Body of pancreas (tissue), 4 donors: ENCODE measurements at regions not wholly inside any gene's neighbourhood (a gene's known extent, or its start where the extent isn't known, plus 50 kb on each side); places are given as distances from the start of the nearest gene placed in this dataset.

Experiments
- ATAC-seq: fragments of 150-250 bp; one replicate; pipeline ENCODE4 v1.9.1; 2016
- DNase-seq, 4 donors: peaks; one replicate each; pipeline ENCODE4 v3.0.0-alpha.2; 2019
- H3K27ac ChIP-seq, 4 donors: fragments of 200-600 bp; sonication (generic); 1 replicate in 3 of 4; 2 replicates in 1 of 4; pipeline versions ENCODE4 v1.5.1 to v1.6.1; 2016 to 2019; ENCODE audit warnings: mild to moderate bottlenecking in 1 of 4, mixed read lengths in 1 of 4, moderate library complexity in 1 of 4
- H3K27me3 ChIP-seq, 2 donors: fragments of 200-600 bp; sonication (generic); one replicate each; pipeline ENCODE4 v1.6.0; 2016; ENCODE audit warnings: mild to moderate bottlenecking in 1 of 2
- H3K36me3 ChIP-seq, 2 donors: fragments of 200-600 bp; sonication (generic); replicated peaks in 1 of 2; 2 replicates each; pipeline ENCODE4 v1.5.1; 2016; ENCODE audit warnings: low read depth in 2 of 2; ENCODE audit not compliant: insufficient read depth in 1 of 2
- H3K4me1 ChIP-seq: fragments of 200-600 bp; sonication (generic); one replicate; pipeline ENCODE4 v1.6.0; 2016
- H3K4me3 ChIP-seq, 2 donors: fragments of 200-600 bp; sonication (generic); 1 replicate in 1 of 2; 2 replicates in 1 of 2; pipeline ENCODE4 v1.5.1; 2016 to 2019
- H3K9me3 ChIP-seq, 3 donors: fragments of 200-600 bp; sonication (generic); 1 replicate in 2 of 3; 2 replicates in 1 of 3; pipeline ENCODE4 v1.5.1; 2016
- CTCF ChIP-seq, 7 experiments: fragments of 450-650 bp in 4 of 7; fragments of 200-600 bp in 3 of 7; sonication (generic) in 3 of 7; IDR thresholded peaks; one replicate each; pipeline ENCODE4 v1.5.1; 2016 to 2019; ENCODE audit warnings: antibody characterized with exemption in 7 of 7
- POLR2A ChIP-seq, 3 donors: fragments of 450-650 bp; IDR thresholded peaks; one replicate each; pipeline ENCODE4 v1.6.1; 2016; ENCODE audit warnings: antibody characterized with exemption in 3 of 3, mild to moderate bottlenecking in 2 of 3
- WGBS, 2 donors: methylation state at CpG; one replicate each; pipeline ENCODE4 v1.1.5; 2017; 5-methylcytosine and 5-hydroxymethylcytosine counted together
- intact Hi-C: fragments of 100-400 bp; cut with DNase I; formaldehyde crosslinking; loops from one replicate; pipeline ENCODE4 v1.15.1; 2023

GRCh38 chr22:48080316-48081165, 1318.1 kb downstream of the TBC1D22A start:
- H3K9me3 ChIP-seq = no peaks in the 10 kb centered on the region
- no peaks in the 10 kb centered on the region for H3K36me3 ChIP-seq
- WGBS, 2 donors = 76 to 79% methylated on average over 21 of the region's 21 CpGs
- H3K27ac ChIP-seq = no peak overlapping the region
- intact Hi-C loops = no loop called here
- no peak overlapping the region for H3K4me3 ChIP-seq
- TF ChIP-seq CTCF (IDR thresholded peaks at IDR 0.05) (no peak), POLR2A (IDR thresholded peaks at IDR 0.05) (no peak)
- DNase-seq (no peak), ATAC-seq (no peak)
- H3K27me3 ChIP-seq = no peaks in the 10 kb centered on the region
- no peaks in the 10 kb centered on the region for H3K4me1 ChIP-seq

- H3K4me1 ChIP-seq = no peaks in the 10 kb centered on the region
- ATAC-seq (no peak), DNase-seq (no peak)
- no peak for TF ChIP-seq POLR2A (IDR thresholded peaks at IDR 0.05)
- TF ChIP-seq CTCF (IDR thresholded peaks at IDR 0.05) = no peak
- H3K4me3 ChIP-seq = no peak overlapping the region
- intact Hi-C loops = no loop called here
- H3K9me3 ChIP-seq = no peaks in the 10 kb centered on the region
- 60 to 68% methylated on average over 17 to 21 of the region's 21 CpGs for WGBS, 2 donors
- H3K36me3 ChIP-seq = no peaks in the 10 kb centered on the region
- H3K27me3 ChIP-seq = no peaks in the 10 kb centered on the region
- no peak overlapping the region for H3K27ac ChIP-seq
Observed at GRCh38 chr22:48079505-48080290, 1317.2 kb downstream of the TBC1D22A start.

- TF ChIP-seq CTCF (IDR thresholded peaks at IDR 0.05) (no peak), POLR2A (IDR thresholded peaks at IDR 0.05) (no peak)
- WGBS, 2 donors = 50 to 77% methylated on average over 5 of the region's 5 CpGs
- H3K4me3 ChIP-seq = no peak overlapping the region
- DNase-seq (no peak), ATAC-seq (no peak)
- no peaks in the 10 kb centered on the region for H3K36me3 ChIP-seq
- intact Hi-C loops = no loop called here
- no peaks in the 10 kb centered on the region for H3K27me3 ChIP-seq
- no peak overlapping the region for H3K27ac ChIP-seq
- H3K9me3 ChIP-seq = no peaks in the 10 kb centered on the region
- no peaks in the 10 kb centered on the region for H3K4me1 ChIP-seq
Observed at GRCh38 chr22:48078825-48079224, 1316.4 kb downstream of the TBC1D22A start.

GRCh38 chr22:48077699-48078098, 1315.2 kb downstream of the TBC1D22A start:
- TF ChIP-seq POLR2A (IDR thresholded peaks at IDR 0.05) (no peak), CTCF (IDR thresholded peaks at IDR 0.05) (no peak)
- 46 to 48% methylated on average over 6 of the region's 6 CpGs for WGBS, 2 donors
- no peaks in the 10 kb centered on the region for H3K4me1 ChIP-seq
- ATAC-seq = no peak
- no peaks in the 10 kb centered on the region for H3K27me3 ChIP-seq
- DNase-seq = no peak
- no peak overlapping the region for H3K4me3 ChIP-seq
- no peak overlapping the region for H3K27ac ChIP-seq
- H3K9me3 ChIP-seq = no peaks in the 10 kb centered on the region
- intact Hi-C loops = no loop called here
- no peaks in the 10 kb centered on the region for H3K36me3 ChIP-seq
